Testis (tissue), 2 donors: ENCODE measurements at regions not wholly inside any gene's neighbourhood (a gene's known extent, or its start where the extent isn't known, plus 50 kb on each side); places are given as distances from the start of the nearest gene placed in this dataset.

ENCODE experiments used
- CTCF ChIP-seq, 3 experiments: fragments of 450-650 bp in 2 of 3; fragments of 200-600 bp in 1 of 3; sonication (generic) in 1 of 3; IDR thresholded peaks; one replicate each; pipeline ENCODE4 v1.5.1; 2016 to 2019; ENCODE audit warnings: antibody characterized with exemption in 3 of 3, mild to moderate bottlenecking in 2 of 3, moderate library complexity in 1 of 3
- POLR2A ChIP-seq: fragments of 450-650 bp; IDR thresholded peaks from one replicate; pipeline ENCODE4 v1.6.1; 2017; ENCODE audit warnings: antibody characterized with exemption, mild to moderate bottlenecking, moderate library complexity

DNA sequence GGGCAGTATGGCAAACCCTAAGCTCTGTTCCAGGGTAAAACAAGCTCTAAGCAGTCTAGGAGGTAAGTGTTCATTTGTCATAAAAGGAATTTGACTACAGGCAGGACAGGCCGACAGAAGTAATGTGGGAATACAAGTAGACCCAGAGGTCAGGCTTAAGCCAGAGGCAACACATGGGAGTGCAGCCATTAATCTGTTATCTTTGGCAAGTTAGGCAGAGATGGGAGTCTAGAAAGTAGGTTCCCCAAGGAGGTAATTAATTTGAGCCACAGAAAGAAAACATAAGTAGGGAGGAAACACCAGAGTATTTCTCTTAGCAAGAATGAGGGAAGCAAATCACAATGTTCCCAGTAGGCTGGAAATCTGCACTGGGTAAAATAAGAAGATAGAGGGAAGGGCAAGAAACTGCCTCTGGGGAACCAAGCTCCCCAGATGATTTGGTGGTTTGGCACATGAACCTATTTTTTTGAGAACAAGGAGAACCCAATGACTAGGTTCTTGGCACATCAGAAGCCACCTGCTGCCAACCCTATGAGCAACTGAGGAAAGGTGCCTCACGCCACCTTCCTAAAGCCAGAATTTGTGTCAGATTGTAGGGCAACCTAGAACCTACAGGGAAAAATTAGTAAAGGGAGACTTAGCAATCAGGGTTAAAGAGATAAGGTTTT is 636.4 kb upstream of the PLXNA2 start:
- no peak for TF ChIP-seq POLR2A
- TF ChIP-seq CTCF (IDR thresholded peaks at IDR 0.05) = no peak
